IPS-11a (cell line): ENCODE measurements at regions not wholly inside any gene's neighbourhood (a gene's known extent, or its start where the extent isn't known, plus 50 kb on each side); places are given as distances from the start of the nearest gene placed in this dataset.

Experiments
- H3K4me3 ChIP-seq: one replicate; pipeline ENCODE4 v1.5.1; 2013; ENCODE audit warnings: low read depth, low read length, control low read depth

DNA sequence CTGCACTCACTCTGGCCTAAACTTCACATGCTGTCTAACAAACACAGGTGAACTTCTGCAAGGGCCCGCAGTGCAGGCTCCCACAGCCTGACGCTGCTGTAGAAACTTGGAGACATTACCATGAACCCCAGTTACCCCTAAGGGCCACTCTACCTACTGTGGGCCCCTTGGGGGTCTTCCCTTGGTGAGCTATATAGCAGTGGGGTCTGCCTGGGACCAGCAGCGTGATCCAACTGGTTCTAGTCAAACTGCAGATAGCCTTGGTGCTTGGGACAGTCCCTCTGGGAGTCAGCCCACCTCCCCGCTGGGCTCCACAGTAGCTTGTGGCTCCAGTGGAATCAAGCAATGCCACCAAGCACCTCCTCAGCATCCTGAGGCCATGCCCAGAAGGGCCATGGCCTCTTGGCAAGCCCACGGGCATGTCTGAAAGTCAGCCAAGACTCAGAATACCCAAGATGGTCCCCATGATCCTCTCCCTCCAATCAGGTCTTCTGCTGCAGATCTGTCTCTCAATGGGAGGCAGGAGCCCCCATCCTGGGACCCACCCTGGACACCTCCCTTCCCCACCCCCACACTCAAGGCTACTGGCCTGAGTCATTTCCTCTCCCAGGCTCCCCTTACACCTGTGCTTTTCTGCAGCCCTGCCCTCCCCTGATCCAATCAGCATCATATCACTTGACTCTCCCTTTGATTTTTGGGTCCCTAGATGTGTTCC is 230.0 kb upstream of the IRX1 start:
- H3K4me3 ChIP-seq, result no peak overlapping the region

DNA sequence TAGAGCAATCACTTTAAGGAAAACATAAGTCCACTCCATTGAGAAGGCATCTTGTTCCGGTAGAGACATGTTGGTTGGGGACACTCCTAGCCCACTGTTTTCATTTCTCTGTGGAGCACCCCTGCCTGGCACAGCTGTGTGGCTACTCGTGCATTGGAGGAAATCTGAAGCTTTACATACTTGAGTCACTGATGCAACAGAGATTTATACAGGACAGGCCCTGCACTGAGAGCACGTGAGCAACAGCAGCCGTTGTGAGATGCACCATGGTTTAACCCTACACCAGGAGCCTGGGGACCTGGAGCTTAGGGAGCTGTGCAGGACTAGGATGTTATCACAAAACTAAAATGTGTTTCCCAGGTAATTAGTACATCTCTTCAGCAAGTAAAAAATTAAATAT is 230.7 kb upstream of the IRX1 start:
- H3K4me3 ChIP-seq, result no peak overlapping the region

DNA sequence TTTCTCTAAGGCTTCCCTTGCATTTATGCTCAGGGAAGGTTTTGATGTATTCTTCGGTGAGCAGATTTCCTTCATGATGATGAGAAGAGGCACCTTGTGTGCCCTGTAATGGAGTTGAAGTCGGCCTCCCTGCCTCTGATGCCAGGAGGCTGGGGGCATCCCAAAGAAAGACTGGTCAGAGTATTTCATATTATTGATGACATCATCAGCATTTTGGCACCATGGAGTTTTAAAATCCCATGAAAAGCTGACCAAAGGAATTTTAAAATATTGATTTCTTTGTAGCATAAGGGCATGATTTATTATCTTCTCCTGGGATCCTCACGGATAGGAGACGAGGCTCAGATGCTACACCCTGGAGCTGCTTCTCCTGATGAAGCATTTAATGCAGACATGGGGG is 231.2 kb upstream of the IRX1 start:
- H3K4me3 ChIP-seq, result no peak overlapping the region

DNA sequence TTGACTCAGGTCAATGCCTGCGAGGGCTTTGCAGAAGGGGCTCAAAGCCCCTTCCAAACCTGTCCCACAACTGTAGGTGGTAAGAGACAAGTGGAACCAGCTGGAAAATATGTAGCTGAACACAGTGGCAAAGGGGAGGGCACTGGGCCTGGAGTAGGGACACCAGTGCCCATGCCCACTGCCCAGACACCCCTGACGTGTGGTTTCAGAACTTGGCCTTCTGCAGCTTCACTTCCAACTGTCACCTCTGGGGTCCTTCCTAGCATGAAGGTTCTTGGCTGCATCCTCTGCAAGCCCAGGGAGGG is 233.1 kb upstream of the IRX1 start:
- H3K4me3 ChIP-seq, result no peak overlapping the region

DNA sequence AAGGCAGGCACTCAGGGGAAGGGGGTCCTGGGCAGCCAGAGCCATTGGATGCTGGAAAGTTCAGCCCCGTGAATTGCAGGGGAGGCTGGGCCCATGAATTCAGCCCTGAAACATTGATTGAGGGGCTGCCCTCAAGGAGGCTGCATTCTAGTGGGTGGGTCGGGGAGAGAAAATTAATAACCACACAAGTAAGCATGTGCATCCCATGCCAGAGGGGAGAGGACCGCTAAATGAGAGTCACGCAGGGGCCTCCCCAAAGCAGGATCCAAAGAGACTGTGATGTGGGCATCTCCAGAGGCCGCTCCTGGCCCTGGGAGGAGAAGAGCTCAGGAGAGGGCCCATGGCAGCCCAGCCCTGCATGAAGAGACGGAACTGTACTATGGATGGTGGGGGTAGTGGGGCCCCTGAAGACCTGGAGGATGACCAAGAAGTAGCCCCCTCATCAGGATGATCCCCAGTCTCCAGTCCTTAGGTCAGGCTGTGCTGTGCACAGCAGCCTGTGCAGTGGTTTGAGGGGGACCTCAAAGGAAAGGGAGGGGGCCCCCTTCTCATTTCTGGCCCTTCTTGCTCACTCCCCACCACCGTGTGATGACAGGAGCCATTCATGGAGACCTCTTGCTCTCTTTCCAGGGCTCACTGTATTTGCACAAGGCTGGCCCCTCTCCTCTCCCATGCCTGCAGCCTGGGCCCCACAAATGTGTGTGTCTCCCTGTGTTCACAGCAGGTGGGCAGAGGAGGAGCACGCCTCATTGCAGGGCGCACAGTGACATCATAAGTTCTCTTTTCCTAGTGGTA is 233.6 kb upstream of the IRX1 start:
- H3K4me3 ChIP-seq, result no peak overlapping the region

DNA sequence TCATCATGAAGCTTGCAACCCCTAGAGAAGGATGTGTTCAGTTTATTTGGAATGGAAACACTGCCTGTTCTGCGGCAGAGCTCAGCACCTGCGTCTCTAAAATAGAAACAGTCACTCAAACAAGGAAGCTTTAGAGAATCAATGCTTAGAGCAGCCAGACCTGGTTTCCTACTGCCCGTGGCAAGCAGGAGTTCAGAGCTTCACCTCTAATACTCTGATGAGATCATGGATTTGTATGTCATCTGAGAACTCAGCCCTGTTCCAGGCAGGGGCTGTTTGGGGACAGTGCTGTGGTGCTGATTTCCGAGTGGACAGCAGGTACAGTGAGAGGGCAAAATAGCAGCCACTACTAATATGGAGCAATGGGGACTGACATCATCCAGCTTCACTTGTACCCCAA is 236.0 kb upstream of the IRX1 start:
- no peak overlapping the region for H3K4me3 ChIP-seq

DNA sequence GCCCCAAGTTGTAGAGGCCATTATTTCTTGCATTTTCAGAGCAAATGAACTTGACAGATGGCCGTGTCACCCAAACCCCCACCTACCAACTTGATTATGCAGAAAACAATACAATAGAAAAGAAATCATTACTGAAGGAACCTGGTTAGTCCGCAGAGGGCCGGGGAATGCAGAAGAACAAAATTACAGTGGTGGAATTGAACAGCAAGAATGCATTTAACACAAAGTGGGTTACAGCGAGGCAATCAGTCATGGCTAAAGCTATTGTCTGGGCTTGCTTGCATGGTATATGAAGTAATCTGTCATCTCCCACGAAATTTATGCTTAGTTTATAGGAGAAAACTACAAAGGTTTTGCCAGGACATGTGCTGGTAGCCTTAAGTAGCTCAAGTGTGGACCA is 238.3 kb upstream of the IRX1 start:
- no peak overlapping the region for H3K4me3 ChIP-seq

DNA sequence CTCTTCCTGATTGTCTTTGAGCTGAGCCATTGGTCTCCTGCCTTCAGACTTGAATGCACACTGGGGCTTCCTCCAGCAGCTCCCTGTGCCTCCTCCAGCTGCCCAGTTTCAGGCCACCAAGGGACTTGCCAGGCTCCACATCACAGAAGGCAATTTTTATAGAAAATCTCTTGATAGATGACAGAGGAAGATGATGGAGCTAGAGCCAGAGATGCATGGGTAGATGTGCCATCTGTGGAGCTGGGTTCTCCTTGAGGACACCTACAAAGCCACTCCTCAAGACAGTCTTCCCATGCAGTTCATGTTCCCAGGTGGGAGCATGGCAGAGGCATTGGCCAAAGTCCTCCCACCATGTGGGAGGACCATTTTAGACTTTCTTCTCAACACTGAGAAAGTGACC is 239.6 kb upstream of the IRX1 start:
- H3K4me3 ChIP-seq, result no peak overlapping the region

DNA sequence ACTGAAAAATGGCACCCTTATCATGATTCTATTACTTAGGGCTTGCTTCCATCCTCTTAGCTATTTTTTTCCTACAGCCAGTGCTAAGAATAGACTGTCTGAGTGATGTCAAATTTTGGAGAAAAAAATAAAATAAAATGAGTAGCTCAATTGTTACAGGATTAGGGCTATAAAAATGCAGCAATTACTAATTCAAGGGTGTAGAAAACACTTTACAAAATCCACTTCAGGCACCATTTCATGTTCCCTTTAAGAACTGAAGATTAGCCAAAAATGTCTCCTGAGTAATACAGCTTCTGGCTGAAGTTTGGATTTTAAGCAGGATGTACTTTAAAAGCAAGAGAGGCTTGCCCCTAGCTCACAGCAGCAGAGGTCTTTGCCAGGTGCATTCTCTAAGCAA is 240.5 kb upstream of the IRX1 start:
- no peak overlapping the region for H3K4me3 ChIP-seq

DNA sequence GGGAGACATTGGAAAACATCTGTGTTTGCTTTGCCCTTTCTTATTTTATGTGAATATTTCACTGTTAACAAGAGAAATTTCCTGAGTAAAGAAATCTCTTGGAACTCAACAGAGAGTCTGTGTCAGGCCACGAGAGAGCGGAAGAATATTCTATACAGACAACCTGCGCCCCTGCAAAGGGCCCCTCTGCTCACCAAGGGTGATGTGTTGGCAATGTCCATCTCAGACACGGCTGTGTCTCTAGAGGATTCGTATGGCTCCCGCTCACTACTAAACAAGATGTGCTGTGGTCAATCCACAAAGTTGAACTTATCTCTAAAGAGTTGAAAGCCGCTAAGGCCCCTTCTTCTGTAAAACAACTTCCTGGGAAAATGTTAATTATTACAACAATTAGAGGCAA is 241.0 kb upstream of the IRX1 start:
- no peak overlapping the region for H3K4me3 ChIP-seq

DNA sequence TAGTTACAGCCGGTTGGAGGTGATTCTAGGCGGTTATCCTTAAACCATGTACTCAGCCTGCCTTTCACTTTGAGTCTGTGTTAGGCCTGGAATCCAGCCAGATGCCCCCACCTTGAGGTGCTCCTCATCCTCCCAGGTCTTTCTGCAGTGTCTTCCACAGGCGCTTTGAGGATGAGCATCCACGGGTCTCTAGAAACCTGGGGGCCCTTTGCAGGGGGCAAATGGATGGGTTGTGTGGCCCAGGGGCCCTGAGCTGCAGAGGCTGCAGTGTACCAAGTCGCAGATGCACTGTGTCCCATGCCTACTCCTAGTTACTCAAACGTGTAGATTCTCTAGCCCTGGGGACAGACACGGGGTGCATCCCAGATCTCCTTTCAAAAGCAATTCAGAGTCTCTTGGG is 242.1 kb upstream of the IRX1 start:
- no peak overlapping the region for H3K4me3 ChIP-seq

DNA sequence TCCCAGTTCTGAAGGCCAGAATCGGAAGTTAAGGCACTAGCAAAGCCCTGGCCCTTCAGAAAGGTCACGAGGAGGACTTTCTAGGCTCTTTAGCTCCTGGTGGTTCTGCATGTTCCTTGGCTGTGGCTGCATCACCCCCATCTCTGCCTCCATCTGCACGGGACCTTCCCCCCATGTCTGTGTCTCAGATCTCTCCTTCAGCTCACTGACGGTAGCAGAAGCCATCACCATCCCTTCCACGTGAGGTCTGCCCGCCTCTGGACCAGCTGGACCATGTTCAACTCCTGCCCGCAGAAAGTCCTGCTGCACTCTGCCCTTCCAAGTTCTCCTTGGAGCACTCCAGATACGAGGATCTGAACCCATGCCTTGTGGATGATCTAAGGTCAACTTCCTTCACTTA is 242.9 kb upstream of the IRX1 start:
- H3K4me3 ChIP-seq, result no peak overlapping the region

DNA sequence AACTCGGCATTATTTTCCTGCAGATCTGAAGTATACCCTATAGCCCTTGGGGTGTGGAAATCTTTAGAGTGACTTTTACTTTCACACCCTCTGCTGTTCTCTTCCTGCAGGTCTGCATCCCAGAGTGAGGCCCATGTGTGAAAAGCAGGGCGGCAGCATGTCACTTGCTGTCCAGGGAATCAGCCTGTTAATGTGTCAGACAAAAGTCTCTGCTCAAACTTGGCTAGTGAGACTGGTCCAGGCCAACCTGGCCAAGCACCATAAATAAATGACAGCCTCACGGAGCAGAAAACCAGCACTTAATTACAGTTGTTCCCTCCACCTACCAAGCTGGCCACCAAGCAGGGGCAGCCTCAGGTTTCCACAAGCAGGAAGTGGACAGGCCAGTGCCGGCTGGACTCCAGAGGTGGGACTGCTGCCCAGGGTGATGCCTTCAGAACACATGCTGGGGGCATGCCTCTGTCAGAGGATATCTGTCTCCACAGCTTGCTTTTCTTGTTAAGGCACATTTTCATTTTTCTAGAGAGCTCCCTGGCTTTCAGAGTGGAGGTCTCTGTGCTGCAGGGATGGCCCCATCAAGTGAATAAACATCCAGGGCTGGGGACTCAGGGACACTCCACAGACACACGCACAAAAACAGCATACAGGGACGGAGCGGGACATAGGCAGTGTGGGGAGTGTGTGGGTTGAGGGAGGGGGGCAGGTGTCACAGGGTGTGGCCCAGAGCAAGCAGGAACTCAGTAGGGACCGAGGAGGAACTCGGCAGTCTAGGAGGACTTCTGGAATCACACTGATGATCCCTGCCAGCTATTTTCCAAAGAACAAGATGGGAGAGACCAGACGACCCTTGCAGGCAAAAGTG is 243.8 kb upstream of the IRX1 start:
- H3K4me3 ChIP-seq, result no peak overlapping the region

DNA sequence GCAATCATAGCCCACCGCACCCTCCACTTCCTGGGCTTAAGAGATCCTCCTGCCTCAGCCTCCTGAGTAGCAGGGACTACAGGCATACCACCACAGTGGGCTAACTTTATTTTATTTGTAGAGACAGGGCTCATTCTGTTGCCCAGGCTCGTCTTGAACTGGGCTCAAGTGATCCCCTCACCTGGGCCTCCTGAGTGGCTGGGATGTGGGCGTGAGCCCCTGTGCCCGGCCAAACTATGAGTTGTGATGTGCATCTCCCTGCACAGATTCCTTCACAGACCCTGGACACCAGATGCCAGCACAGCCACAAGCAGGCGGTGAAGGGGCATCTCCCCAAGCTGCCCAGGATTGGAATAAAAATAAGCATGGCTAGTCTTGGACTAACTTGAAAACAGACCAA is 244.9 kb upstream of the IRX1 start:
- H3K4me3 ChIP-seq, result no peak overlapping the region

DNA sequence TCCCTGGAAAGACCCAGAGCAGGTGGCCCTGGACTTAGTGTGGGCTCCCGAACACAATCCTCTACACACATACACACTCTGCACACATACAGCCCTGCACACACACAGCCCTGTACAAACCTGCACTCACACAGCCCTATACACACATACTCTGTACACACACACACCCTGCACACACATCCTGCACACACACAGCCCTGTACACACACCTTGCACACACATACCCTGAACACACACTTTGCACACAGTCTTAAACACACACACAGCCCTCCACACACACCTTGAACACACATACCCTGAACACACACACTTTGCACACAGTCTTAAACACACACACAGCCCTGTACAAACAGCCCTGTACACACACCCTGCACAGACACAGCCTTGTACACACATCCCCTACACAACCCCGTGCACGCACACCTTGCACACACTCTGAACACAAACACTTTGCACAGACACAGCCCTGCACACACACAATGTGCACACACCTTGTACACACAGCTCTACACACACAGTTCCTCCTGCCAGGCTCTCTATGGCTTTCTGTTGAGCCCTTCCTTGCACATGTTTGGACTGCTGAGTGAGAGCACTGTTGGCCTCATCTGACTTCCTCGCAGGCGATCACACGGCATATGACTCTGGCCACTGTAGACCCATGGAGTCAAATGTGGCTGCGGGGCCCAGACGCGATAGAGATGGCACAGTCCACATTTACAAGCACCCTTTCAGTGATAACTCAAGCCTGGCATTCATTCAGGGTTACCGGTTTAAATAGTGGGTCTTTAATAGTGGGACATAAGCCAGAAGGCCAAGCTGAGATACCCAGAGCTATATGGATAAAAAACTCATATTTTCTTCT is 245.7 kb upstream of the IRX1 start:
- no peak overlapping the region for H3K4me3 ChIP-seq

DNA sequence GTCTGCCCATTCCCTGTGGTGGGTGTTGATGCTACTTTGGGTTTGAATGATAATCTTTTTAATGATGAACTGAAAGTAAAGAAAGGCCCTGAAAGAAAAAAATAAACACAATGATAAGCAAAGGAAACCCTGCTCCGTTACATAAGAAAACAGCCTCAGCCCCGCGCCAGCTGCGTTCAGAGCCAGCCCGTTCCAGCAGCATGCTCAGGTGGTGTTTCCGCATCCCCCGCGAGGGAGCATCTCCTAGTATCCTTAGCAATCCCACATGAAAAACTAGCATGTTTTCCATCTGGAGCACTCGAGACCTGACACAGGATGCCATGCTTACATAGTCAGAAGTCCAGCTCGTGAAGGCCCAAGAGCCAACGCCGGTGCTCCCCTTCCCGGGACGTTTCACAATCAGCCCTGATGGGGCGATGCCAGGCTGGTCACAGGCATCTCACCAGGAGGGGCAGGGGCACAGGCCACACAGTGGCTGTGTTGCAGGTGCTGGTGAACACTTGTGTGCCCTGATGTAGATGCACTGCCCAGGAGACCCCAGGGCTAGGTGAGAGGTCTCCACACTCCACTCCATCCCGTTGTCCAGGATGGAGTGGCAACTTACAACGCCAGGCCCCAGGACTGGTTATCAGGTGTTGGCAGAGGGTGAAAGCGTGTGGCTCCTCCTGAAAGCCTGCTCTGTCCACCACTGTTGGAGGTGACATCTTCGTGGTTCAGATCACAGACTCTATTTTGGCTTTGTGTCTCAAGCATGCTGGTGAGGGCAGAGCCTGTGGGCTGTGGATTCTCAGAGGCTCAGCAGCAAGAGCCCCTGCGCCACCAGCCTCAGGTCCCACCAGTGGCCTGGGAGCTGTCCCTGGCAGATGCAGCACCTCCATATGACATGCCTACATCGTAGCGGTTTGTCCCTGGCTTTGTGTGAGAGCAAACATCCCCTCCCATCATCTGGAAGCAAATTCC is 246.8 kb upstream of the IRX1 start:
- no peak overlapping the region for H3K4me3 ChIP-seq

DNA sequence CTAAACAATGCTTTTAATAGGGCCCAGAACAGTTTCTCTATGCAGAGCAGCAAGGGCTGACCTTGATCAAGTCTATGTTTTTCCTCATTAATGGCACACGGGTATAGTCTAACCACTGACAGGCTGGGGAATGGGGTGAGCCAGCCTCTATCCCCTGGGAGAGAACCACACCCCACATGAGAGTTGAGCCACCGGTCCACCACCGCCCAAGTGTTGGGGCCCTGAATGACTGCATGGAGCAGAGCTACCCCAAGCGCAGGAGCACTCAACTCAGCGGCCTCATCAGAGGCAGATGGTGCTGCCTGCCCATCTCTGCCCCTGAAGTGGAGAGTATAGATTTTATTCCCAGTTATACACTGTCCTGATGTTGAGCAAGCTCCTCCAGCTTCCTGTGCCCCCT is 247.9 kb upstream of the IRX1 start:
- H3K4me3 ChIP-seq, result no peak overlapping the region

DNA sequence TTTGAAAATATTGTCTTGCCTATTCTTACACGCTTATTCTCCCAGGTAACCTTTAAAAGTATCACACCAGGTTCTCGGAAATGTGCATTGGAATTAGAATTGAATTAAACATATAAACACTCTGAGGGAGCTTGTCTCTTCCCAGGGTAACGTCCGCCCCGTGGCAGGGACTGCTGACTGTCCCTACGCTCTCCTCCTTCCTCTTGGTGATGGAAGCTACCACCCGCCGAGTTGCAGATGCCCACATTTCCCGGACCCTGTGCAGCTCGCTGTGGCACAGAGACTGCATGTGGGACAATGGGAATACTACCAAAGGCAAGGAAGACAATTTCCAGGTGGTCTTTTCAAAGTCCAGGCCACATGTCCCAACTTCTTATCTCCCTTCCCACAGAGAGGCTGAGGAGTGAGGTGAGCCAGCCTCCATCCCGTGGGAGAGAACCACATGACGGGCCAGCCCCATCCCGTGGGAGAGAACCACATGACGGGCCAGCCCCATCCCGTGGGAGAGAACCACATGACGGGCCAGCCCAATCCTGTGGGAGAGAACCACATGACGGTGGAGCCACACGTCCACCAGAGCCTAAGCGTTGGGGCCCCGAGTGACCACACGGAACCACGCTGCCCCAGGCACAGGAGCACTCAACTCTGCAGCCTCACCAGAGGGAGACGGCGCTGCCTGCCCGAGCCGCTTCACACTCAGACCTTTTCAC is 249.4 kb upstream of the IRX1 start:
- no peak overlapping the region for H3K4me3 ChIP-seq

DNA sequence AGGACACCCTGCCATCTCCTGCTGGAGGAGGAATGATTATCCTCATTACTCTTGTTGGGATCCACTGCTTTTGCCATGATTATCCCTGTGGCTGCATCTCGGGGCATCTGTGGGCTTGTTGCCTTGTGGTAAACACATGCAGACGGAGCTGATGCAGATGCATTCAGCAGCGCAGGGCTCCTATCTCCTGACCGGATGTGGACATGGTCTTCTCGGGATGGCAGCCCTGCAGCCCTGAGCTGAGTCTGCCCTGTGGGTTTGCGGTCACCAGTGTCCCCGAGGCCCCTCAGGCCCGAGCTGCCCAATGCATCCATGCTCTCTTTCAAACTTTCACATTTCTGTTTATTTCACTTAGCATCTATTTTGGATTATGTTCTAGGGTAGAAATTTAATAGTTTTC is 250.4 kb upstream of the IRX1 start:
- H3K4me3 ChIP-seq, result no peak overlapping the region
